ENCODE measurements at regions not wholly inside any gene's neighbourhood (a gene's known extent, or its start where the extent isn't known, plus 50 kb on each side); places are given as distances from the start of the nearest gene placed in this dataset.

DNA sequence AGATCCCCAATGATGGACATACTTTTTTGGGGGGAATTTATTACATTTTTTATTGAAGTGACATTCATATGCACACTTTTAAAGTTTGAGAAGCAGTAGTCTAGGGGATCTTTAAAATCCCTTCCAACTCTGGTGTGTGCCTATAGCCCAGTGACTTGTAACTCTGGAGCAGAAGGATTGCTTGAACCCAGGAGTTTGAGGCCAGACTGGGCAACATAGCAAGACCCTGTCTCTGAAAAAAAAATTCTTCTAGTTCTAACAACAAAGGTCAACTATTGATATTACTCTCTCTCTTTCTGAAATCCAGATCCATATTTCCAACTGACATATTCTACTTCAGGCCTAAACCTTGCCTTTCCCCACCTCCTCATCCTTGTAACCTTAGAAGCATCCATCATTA, 148.2 kb upstream of the SPRY4 start:
- DNase-seq = no peak

DNA sequence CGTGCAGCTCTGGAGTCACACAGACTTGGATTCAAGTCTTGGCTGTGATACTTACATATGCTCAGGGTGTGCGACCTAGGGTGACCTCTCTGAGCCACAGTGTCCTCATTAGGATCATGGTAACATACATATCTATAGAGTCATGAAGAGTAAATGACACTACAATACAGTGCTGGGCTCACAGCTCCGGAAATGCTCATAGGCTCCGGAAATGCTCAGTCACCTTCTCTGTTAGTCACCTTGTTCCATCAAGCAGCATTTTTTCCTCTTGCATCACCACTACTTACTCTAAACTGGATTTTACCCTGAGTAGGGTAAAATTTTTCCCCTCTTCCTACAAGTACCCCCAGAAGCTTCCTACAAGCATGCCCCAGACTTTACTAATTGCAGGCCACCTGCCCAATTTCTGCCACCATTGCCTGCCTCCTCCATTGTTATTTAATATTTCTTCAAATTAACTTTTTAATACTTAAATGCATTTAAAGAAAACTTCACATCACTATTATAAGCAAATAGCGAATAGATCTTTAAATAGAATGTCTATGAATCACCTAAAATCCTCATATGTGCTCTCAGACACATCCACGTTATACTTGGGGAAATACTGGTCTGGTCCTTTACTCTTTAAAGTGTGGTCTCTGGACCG, 147.6 kb upstream of the SPRY4 start:
- peak; percentile 73 for DNase-seq

DNA sequence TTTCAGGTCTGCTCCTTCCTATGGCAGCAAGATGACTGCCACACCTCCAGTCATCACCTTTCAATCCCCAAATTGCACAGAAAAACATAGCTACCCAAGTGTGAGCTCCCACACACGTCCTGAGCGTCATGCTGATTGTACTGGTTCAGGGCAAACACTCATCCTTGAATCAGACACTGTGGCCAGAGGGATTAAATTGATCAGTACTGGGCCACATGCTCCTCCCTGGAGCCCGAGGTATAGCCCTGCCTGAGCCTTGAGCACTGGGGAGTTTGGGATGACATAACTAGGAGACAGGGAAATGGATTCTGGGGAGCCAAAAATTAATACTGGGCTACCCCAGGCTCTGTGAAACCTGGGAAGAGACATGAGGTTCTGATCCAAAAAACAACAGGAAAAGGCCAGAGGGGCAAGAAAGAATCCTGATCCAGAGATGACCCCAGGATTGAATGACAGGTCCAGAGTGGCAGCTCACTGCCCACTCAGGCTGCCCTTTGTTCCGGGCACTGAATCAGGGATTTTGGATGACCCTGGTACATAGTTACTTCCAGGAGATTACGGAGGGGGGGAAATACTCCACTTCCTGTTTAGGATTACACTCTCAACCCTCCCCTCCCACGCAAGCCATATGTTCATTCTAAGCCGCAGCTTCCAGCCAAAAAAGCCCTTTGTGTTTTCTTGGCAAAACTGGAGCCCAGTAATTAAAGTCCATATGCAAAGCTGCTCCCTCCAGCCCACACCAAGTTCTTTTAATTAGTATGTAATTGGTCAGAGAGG, 141.6 kb upstream of the SPRY4 start:
- peak; percentile 6 for DNase-seq

DNA sequence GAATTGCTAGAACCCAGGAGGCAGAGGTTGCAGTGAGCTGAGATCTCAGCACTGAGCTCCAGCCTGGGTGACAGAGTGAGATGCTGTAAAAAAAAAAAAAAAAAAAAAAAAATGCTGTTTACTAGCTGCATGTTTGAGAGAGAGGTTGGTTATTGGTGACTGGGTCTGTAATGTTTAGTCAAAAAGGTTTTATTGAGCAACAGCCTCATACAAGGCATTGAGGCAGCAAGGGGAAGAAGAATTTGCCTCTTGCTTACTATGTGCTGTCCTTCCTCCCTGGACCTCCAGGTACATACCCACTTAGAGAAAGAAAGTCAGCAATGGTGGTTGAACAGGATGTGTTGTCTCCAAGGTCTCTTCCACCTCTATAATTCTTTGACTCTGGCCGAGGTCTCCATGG, 140.7 kb upstream of the SPRY4 start:
- DNase-seq = no peak

DNA sequence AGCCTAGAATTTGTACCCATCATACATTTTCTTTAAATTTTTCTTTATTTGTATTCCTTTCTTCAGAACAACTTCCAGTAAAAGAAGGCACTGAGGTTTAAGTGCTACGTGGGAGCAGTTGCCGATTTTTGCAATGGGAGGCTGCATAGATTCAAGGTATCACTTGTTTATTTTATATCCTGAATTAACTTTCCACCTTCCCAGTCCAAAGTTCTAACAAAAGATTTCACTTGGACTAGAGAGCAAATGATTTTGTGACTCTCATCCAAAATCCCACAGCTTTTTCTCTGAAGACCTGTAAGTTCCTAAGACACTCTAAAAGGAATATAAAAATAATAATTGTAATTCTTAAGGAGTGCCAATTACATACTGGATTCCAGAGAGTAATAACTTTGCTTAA, 139.1 kb upstream of the SPRY4 start:
- no peak for DNase-seq

DNA sequence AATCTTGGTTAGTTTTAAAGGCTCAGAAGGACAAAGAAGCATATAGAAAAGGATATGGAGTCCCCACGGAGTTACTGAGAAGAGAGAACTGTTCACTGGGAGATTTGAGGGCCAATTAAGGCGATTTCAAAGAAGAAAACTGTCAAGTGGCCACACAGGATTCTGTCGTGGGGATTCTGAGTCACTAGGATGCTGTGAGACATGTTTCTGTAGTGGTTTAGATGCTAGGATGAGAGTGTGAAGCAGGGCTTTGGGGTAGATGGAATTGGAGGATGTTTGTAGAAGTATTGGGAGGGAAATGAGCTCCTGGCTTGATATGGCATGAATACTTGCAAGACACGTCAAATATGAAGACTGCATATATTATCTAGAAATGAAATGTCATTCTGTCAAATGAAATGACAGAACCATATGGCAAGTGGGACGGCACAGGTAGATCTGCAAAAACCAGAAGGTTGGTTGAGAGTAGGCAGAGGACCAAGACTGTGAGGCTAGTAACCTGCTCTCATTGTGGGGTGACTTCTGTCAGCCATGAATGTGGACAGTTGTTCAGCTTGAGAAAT, 136.3 kb upstream of the SPRY4 start:
- DNase-seq = peak; percentile 10

DNA sequence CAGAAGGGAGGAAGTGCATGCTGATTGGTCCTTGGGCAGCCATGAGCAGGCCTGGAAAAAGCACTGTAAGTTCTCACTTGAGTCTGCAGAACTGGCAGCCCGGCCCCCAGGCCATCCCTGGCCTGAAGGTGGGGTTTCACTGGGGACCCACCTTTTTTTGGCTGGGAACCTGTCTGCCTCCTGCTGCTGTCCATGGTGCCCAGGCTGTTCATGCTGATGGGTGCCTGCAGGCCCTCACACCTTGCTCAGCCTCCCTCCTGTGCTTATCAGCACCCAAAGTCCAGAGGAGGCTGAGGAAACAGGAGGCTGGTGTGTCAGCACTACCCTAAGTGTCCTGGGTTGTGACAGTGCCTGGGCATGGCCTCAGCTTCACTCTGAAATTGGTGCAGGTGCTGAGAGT, 134.4 kb upstream of the SPRY4 start:
- DNase-seq = no peak

DNA sequence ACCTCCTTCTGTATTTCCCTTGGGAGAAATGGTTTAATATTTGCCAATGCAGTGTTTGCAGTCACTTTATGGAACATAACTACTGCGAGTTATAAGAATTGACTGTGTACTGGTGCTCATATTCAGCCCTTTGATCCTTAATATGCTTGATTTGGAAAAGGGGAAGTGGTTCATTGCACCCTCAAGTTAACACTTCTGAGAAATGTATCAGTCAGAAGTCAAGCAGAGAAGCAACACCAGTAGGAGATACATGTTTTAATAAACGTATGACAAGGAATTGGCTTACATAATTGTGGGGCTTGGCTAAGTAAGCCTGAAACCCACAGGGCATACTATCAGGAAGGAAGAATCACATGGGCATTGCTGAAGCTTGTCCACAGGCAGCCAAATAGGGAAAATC, 131.0 kb upstream of the SPRY4 start:
- no peak for DNase-seq

DNA sequence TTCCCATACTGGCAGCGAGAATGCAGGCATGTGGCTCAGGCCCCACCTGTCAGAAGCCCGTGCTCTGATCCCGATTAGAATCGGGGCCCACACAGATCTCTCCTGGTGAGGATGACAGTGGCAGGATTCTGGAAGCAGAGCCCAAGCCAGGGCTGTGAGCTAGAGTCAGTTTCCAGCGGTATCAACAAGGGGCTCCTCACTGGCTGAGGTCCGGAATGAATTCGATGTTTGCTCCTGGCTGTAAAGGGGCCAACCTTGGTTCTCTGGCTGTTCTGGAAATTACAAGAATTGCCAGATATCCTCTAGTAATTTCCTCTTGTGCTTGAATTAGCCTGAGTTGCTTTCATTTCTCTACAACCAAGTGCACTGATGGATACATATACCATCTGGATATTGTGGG, 129.1 kb upstream of the SPRY4 start:
- no peak for DNase-seq

DNA sequence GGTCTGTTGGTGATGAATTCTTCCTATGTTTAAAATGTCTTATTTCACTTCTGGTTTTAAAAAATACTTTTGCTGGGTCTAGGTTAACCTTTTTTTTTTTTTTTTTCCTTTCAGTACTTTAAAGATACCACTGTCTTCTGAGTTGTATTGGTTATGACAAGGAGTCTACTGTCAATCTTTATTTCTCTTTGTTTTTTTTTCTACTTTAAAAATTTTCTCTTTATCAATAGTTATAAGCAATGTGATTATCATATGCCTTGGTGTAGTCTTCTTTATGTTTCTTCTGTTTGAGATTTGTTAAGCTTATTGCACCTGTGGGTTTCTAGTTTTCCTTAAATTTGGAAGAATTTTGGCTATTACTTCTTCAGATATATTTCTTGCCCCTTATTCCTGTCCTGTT, 125.6 kb upstream of the SPRY4 start:
- DNase-seq = no peak

DNA sequence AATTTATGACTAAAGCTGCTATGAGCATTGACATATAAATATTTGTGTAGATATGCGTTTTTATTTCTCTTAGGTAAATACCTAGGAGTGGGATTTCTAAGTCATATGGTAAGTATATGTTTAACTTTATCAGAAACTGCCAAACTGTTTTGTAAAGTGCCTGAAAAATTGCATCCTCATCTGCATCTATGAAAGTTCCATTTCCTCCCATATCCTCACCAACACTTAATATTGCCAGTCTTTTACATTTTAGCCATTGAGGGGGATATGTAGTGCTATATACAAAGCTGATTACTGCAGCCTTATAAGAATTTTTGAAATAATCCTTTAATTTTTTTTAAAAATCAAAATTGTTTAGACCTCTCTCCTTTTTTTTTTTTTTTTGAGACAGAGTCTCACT, 123.1 kb upstream of the SPRY4 start:
- no peak for DNase-seq

DNA sequence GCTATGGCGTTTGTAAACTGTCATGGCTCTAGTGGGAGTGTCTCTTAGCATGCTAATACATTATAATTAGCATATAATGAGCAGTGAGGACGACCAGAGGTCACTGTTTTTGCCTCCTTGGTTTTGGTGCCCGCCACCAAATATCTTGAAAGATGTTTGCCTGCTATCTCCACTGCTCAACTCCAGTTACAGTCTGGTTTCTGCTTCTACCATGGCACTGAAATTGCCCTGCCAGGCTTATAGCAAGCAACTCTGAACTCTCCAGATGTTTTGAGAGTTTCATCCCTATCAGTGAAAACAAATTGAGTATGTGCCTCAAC, 122.1 kb upstream of the SPRY4 start:
- DNase-seq = no peak

DNA sequence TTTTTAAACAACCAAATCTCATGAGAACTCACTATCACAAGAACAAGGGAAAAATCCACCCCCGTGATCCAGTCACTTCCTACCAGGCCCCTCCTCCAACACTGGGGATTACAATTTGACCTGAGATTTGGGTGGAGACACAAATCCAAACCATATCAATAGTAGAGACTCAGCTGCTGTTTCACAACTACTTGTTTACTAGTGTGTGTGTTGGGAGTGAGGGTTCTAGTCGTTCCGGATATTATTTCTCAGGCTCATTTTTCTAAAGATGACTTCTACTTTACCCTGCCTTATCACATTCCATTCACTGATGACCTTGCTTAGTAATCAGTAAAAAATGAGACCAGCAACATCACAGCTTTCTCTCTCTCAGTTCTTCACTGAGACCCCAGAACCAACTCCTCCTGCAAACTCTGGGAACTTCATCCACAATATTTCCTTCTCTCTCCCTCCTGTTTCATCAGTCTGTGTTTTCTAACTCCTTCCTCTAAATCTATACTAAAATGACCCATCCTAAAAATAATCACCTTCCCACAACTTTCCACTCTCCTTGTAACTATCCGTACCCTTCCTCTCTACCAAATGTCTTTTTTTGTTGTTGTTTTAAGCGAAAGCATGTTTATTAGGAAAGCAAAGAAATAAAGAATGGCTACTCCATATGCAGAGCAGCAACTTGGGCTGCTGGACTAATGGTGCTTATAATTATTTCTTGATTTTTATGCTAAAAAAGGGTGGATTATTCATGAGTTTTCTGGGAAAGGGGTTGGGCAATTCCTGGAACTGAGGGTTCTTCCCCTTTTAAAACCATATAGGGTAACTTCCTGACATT, 121.5 kb upstream of the SPRY4 start:
- DNase-seq = no peak

DNA sequence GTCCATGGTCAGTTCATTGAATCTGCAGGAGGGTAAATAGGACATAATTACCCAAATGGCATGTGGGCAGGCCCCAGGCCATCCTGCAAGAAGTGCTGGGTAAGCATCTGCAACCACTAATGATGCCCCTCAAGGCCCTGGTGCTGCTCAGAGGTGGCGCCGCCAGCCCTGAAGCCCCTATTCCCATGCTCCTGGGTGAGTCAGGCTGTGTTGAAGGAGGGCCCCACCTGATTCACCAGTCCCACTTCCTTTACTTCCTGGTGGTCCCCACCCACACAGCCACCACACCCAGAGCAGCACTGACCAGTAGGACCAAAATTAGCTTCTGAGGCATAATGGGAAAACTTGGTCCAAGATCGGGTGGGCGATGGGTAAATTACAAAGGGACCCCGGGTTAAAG, 120.4 kb upstream of the SPRY4 start:
- DNase-seq = no peak

DNA sequence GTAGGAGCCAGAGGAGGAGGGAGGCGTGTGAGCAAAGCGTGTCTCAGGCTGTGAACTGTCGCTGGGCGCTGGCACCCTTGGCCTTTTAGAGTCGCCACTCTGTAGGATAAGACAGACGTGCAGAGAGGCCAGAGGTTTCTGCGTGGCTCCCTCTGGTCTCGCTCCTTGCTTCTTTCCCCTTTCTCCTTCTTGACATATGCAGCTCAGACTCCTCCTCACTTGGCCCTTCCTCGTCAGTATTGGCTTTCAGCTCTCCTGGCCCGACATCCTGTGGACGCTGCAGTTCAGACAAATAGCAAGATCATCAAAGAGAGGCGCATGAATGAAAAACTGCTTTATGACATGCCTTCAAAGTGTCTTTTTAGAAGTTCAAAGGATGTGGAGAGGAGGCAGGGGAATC, 116.8 kb upstream of the SPRY4 start:
- DNase-seq = no peak

DNA sequence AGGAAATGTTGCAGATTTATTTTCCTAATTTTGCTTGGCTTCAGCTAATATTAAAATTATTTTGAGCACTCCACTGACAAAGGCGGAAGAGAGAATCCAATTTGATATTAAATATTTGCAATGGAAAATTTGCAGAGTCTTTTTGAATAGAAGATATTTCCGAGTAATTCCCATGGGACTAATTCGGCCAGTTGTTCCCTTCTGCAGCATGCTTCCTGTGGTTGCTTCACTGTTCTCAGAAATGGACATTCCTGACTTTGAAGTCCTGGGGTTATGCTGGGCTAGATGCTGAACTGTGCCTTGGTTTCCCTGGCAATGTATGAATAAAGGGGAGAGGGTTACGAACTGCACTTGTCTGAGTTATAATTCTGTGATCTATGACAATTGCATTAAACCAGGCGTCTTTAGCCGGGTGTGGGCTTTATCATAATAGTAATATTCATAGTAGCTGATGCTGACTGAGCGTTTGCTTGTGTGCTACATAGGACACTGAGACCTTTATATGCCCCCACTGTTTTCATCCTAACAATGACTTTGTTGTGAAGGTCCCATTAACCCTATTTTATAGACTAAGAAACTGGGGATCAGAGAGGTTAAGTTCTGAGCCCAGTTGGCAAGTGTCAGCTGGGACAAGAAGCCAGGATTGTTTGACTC, 114.5 kb upstream of the SPRY4 start:
- no peak for DNase-seq

DNA sequence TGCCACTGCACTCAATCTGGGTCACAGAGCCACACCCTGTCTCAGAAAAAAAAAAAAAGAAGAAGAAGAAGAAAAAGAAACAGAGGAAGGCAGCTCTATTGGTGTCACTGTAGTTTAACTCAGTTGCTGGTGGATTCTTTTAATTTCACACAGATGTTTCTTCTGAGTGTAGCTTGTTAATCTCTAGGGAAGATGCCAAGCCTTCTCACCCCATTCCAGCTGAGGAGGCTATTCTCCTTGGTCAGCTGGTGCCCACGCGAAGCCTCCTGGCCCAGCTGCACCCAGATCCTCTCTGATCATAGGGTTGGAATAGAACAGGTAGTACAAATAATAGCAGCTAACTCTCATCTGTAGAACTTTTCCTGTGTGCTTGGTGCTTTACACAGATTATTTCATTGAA, 113.8 kb upstream of the SPRY4 start:
- no peak for DNase-seq

DNA sequence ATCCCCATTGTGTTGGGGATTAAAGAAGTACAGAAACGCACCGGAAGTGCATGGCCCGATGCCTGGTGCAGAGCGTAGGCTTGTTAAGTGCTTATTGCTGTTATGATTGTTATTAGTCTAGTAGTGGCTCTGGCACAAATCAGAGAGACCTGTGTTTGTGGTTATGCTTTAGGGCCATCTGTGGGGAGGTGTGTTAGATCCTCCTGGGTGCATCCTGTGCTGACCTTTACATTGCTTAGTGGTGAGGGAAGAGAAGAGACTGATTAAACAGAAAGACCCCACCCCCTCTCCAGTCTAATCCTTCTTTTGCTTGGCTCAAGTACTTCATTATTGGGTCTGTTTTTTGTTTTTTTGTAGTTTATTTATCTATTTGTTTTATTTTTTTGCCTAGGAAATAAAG, 112.7 kb upstream of the SPRY4 start:
- no peak for DNase-seq

DNA sequence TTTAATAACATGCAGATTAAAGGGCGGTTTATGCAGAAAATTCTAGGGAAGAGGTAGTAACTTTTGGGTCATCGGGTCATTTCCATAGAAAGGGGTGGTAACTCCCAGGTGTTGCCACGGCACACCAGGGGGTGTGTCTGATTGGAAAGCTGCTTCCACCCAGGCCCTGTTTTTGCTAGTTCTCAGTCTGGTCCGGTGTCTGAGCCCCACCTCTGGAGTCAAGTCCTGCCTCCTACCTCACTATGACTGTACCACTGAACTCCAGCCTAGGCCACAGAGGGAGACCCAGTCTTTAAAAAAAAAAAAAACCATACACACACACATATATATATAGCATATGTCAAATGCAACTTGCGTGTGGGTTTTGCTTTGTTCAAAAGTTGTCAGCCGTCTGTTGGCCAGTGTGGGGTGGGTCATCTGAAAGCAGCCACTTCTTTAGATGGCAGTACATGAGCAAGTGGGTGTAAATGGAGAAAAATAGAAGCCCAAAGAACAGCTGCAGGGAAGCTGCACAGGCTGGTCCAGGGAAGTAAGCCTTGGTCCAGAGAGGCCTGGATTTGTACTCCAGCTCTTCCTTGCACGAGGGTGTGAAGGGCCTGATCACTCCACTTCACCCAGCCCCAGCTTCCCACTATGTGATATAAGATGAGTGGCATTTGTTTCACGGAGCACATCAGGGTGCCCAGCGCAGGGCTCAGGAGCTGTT, 110.7 kb upstream of the SPRY4 start:
- no peak for DNase-seq

DNA sequence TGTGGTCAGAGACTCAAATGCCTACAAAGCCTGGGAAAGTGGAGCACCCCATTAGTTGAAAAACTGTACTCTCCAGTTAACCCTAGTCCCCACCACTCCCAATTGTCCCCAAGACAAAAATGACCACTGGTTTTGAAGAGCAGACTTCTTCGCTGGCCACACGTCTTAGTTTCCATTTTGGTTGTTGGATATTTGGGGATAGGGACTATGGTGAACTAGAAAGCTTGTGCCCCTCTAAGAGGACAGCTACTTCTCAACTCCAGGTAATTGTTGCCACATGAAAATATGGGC, 109.4 kb upstream of the SPRY4 start:
- no peak for DNase-seq

DNA sequence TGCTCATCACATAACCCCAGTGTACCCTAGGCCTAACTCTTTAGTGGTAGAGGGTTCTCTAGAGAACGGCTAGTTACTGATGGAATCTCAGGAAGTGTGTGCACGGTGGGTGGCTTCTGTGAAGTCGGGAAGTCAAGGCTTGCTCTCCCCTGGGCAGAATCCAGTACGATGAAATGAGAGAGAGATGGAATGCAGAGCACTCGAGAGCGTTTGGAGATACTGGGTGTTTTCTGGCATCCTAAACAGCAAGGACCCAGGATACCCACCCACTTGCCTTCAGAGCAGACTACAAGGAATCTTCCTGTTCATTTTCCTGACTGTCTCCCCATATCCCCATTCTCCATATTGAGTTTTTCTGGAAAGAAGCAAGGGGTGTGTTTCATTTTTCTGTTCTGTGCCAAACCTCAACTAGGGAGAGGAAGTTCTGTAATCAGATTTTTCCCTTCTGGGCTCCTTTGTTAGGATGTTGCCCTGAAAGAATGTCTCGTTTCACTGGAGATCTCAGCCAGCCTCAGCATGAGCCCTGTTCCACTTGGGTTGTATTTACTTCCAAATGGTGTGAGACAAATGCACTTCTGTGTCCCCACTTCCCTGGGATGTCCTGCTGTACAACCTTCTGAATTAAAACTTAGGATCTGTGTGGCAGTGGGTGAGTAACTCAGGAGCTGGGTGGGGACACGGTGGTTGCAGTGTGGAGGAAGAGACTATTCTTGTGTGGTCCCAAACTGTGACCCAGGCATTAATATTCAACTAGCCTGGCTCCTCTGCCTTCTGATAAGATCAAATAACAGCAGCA, 108.9 kb upstream of the SPRY4 start:
- DNase-seq = no peak

DNA sequence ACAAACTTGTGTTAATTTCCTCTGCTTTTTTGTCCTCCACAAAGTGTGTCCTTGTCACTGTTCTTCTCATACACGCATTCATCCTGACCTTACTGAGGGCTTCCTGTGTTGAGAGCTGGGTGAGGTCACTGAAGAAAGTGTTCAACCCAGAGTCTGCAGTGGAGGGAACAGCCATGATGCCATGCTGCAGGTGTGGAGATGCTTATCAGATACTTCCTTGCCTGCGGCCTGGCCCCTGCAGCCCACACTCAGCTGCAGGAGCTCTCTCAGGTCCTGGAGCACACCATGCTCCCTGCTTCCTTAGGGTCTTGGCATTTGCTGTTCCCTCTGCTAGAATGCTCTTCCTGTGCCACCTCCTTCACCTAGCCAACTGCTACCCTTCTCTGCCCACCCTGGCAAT, 108.1 kb upstream of the SPRY4 start:
- peak; percentile 57 for DNase-seq

All from activated CD4-positive, alpha-beta T cell treated with anti-CD3 and anti-CD28 coated beads for 48 hours (primary cell).